ENCODE measurements at regions not wholly inside any gene's neighbourhood (a gene's known extent, or its start where the extent isn't known, plus 50 kb on each side); places are given as distances from the start of the nearest gene placed in this dataset.

DNA sequence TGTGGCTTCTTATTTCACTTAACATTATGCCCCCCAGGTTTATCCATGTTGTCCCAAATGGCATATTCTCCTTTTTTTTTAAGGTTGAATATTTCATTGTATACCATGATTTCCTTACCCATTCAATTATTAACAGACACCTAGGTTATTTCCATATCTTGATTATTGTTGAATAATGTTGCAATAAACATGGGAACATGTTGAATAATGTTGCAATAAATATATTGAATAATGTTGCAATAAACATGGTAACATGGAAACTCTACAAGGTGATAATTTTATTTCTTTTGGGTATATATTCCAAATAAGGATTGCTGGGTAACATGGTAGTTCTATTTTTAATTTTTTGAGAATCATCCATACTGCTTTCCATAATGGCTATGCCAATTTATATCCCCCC, 648.1 kb downstream of the MMUT start:
- H3K27me3 ChIP-seq (ENCODE audit: insufficient read depth, low read depth, severe bottlenecking), result no peaks in the 10 kb centered on the region
- H3K27ac ChIP-seq, result no peak overlapping the region
- TF ChIP-seq, protein P1, sequence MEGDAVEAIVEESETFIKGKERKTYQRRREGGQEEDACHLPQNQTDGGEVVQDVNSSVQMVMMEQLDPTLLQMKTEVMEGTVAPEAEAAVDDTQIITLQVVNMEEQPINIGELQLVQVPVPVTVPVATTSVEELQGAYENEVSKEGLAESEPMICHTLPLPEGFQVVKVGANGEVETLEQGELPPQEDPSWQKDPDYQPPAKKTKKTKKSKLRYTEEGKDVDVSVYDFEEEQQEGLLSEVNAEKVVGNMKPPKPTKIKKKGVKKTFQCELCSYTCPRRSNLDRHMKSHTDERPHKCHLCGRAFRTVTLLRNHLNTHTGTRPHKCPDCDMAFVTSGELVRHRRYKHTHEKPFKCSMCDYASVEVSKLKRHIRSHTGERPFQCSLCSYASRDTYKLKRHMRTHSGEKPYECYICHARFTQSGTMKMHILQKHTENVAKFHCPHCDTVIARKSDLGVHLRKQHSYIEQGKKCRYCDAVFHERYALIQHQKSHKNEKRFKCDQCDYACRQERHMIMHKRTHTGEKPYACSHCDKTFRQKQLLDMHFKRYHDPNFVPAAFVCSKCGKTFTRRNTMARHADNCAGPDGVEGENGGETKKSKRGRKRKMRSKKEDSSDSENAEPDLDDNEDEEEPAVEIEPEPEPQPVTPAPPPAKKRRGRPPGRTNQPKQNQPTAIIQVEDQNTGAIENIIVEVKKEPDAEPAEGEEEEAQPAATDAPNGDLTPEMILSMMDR (IDR thresholded peaks at IDR 0.05; ENCODE audit: low read depth, low read length), result no peak
- no peak for DNase-seq
- H3K36me3 ChIP-seq, result no peaks in the 10 kb centered on the region
- no peak overlapping the region for H3K4me3 ChIP-seq (ENCODE audit: low read depth, low read length)
- no peaks in the 10 kb centered on the region for H3K9me3 ChIP-seq (ENCODE audit: severe bottlenecking)

GRCh38 chr6:48813836-48814235, 649.2 kb downstream of the MMUT start:
- TF ChIP-seq, protein P1 (IDR thresholded peaks at IDR 0.05; ENCODE audit: low read depth, low read length), result no peak
- no peaks in the 10 kb centered on the region for H3K27me3 ChIP-seq (ENCODE audit: insufficient read depth, low read depth, severe bottlenecking)
- no peak overlapping the region for H3K4me3 ChIP-seq (ENCODE audit: low read depth, low read length)
- no peak for DNase-seq
- no peaks in the 10 kb centered on the region for H3K9me3 ChIP-seq (ENCODE audit: severe bottlenecking)
- no peaks in the 10 kb centered on the region for H3K36me3 ChIP-seq
- no peak overlapping the region for H3K27ac ChIP-seq

GRCh38 chr6:48809700-48810099, 653.4 kb downstream of the MMUT start:
- Histone ChIP-seq H3K27ac (no peak overlapping the region), H3K36me3 (no peaks in the 10 kb centered on the region), H3K4me3 (ENCODE audit: low read depth, low read length) (no peak overlapping the region), H3K9me3 (ENCODE audit: severe bottlenecking) (no peaks in the 10 kb centered on the region), H3K27me3 (ENCODE audit: insufficient read depth, low read depth, severe bottlenecking) (no peaks in the 10 kb centered on the region)
- DNase-seq, result no peak
- TF ChIP-seq, protein P1 (IDR thresholded peaks at IDR 0.05; ENCODE audit: low read depth, low read length), result no peak

DNA sequence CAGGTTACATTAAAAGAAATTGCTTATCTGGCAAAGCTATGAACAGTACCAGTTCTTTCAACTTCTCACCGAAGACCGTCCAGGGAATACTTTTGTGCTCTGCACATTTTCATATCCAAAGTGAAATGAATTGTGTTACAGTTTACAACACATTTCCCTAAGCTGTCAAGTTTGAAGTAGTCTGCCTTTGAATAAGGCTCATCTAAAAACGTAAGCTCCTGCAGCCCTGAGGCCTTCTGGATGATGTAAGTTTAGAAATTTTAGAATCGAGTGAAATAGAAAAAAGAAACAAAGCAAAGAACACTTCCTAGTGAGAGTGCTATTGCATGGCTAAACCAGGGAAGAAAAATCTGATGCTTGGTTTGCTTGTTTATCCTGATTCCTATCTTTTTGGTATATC, 653.8 kb downstream of the MMUT start:
- Histone ChIP-seq H3K4me3 (ENCODE audit: low read depth, low read length) (no peak overlapping the region), H3K27me3 (ENCODE audit: insufficient read depth, low read depth, severe bottlenecking) (no peaks in the 10 kb centered on the region), H3K9me3 (ENCODE audit: severe bottlenecking) (no peaks in the 10 kb centered on the region), H3K27ac (no peak overlapping the region), H3K36me3 (no peaks in the 10 kb centered on the region)
- no peak for DNase-seq
- TF ChIP-seq, protein P1 (IDR thresholded peaks at IDR 0.05; ENCODE audit: low read depth, low read length), result no peak

- Histone ChIP-seq H3K27me3 (ENCODE audit: insufficient read depth, low read depth, severe bottlenecking) (no peaks in the 10 kb centered on the region), H3K9me3 (ENCODE audit: severe bottlenecking) (no peaks in the 10 kb centered on the region), H3K27ac (no peak overlapping the region), H3K4me3 (ENCODE audit: low read depth, low read length) (no peak overlapping the region), H3K36me3 (no peaks in the 10 kb centered on the region)
- TF ChIP-seq, protein P1 (IDR thresholded peaks at IDR 0.05; ENCODE audit: low read depth, low read length), result no peak
- DNase-seq, result no peak
Observed at GRCh38 chr6:48798296-48798695, 664.8 kb downstream of the MMUT start.

DNA sequence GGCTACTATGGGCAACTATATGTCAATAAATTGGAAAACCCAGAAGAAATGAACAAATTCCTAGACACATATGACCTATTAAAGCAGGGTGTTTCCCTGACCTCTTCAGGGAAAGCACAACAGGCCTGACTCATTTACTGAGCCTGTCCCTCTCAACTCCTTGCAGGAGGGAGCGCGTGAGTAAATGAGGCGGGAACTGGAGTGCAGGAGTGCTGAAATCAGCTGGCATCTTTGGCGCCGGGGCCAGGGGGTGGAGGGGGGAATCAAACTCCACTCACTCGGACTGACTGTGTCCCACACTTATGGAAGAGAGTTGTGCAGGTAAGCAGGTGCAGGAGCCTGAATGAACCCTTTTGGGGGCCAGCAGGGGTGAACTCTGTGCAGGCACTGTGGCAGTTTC, 671.2 kb upstream of the PTCHD4 start:
- no peak for DNase-seq
- Histone ChIP-seq H3K27ac (no peak overlapping the region), H3K9me3 (ENCODE audit: severe bottlenecking) (no peaks in the 10 kb centered on the region), H3K4me3 (ENCODE audit: low read depth, low read length) (no peak overlapping the region), H3K27me3 (ENCODE audit: insufficient read depth, low read depth, severe bottlenecking) (no peaks in the 10 kb centered on the region), H3K36me3 (no peaks in the 10 kb centered on the region)
- TF ChIP-seq, protein P1 (IDR thresholded peaks at IDR 0.05; ENCODE audit: low read depth, low read length), result no peak

Data from WERI-Rb-1 (cell line).